NCI-H69 (cell line): ENCODE measurements at regions not wholly inside any gene's neighbourhood (a gene's known extent, or its start where the extent isn't known, plus 50 kb on each side); places are given as distances from the start of the nearest gene placed in this dataset.

Source experiments
- DNase-seq: peaks from one replicate; lab custom pipeline; 2025; lab: John Stamatoyannopoulos, UW

- DNase-seq, result peak; percentile 46
Measured at GRCh38 chr9:79387101-79387835, 184.5 kb upstream of the TLE4 start.

DNA sequence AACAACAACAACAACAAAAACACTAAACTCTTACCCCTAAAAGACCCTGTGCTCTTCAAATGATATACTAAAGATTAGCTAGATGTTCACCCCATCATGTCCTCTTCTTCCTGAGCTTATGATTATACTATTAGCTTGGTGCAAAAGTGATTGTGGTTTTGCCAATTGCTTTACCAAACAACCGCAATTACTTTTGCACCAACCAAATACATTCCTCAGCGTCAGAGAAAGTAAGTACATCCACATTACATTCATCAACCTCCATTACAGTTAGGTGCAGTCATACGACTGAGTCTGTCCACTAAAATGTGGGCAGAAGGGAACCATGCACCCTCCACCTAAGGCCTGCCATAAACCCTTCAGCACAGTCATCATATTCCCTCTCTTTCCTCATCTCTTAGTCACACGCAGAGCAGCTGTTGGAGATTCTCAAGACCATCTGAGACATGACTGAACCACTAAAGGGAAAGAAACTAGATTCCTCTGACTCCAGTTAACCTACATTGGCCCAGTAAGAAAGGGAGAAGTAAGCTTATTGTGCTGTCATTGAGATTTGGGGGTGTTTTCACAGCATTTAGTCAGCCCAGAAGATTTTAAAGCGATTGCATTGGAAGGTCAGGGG lies 181.6 kb upstream of the TLE4 start:
- no peak for DNase-seq

- no peak for DNase-seq
Measured at GRCh38 chr9:79390781-79391770, 180.7 kb upstream of the TLE4 start.

DNA sequence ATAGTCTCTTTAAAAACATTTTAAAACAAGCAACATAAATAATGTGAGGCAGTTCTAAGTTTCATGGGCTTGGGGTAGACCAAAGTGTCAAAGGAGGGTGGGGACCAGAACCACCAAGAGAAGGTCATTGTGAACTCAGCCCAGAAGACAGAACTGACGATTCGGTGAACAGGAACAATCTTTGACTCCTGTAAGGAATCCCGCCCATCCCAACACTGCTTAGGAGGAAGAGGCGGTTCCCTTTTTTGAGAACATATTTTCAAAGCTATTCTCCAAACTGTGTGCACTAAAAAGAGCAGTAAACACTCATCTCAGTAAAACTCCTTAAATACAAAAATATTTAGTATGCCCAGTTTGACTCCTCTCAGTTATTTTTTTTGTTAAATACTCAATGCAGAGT lies 176.5 kb upstream of the TLE4 start:
- peak; percentile 33 for DNase-seq

DNA sequence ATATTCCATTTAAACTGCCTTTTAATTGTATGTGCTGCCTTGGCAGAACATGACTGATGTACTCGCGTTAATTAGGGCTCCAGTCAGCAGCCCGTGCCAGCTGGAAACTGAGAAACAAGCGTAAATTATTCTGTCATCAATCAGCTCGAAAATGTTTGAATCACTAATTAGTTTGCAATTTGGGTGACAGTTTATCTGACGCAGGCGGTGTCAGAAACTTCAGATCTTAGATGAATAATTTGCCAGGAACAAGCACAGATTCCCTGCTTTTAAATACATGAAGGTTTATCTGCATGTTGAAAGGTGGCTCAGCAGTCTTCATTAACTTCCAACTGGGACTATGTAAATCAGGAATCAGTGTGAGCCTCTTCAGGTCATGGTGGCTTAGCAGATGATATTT lies 176.0 kb upstream of the TLE4 start:
- peak; percentile 97 for DNase-seq

GRCh38 chr9:79396168-79396567 lies 175.6 kb upstream of the TLE4 start:
- DNase-seq, result peak; percentile 54

DNA sequence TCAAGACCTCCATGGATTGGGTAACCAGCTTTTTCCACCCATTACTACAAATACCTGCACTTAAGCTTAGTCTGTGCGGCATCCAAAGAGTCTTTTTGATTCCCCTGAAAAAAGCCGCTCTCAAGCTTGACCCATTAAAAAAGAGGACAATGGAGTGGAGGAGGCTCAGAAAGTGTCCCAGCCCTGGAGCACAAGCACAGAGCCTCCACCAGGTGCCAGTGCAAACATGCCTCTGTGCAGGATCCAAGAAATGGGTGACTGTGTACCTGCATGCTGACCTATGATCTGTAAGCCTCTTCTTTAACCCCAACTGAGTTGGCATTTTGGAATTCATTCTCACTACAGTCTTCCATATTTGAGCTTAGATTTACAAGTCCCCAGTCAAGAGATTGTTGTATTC lies 168.3 kb upstream of the TLE4 start:
- no peak for DNase-seq

- peak; percentile 45 for DNase-seq
Measured at GRCh38 chr9:79408200-79408599, 163.6 kb upstream of the TLE4 start.

DNA sequence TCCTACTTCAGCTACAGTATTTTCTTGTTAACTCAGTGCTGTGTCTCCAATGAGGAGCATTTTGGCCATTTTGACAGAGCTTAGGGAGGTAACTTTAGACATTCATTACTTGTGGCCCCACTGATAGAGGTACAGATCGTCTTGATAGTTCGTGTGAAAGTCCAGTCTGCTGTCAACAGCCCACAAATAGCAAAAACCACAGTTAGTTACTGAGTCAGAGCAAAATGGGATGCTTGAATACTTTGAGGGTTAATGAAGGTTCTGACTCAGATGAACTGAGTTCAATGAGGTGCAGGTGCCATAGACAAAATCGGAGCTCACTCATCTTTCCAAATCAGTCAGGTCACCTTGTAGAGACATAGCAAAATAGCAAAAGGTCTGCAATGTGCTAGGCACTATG lies 163.1 kb upstream of the TLE4 start:
- no peak for DNase-seq

DNA sequence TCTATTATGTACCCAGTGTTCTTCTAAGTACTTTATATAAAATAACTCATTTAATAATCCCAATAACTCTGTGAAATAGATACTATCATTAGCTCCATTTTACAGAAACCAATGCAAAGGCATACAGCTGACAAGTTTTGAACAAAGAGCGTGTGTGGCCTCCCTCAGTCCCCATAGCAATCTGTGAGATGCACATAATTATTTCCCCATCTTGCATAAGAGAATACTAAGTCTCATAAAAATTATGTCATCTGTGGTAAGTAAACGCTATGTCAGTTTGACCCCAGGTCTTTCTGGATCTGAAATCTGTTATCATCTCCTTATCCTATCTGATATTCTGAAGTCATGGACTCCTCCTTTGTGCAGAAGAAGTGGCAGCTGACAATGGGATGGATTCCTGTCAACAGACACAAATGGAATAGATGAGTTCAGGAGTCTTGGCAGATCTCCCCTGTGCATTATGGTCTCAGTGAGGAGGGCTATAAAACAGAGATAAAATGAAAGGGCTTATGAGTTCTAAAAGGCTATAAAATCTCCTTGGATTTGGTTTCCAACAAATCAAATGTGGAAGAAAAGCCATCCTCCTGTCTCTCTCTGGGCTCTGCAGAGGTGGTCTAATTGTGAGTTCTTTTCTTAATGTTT lies 162.5 kb upstream of the TLE4 start:
- DNase-seq, result no peak

- no peak for DNase-seq
Measured at GRCh38 chr9:79425840-79426239, 145.9 kb upstream of the TLE4 start.

GRCh38 chr9:79428422-79428821 lies 143.3 kb upstream of the TLE4 start:
- no peak for DNase-seq

GRCh38 chr9:79430619-79431018 lies 141.1 kb upstream of the TLE4 start:
- DNase-seq, result peak; percentile 20

DNA sequence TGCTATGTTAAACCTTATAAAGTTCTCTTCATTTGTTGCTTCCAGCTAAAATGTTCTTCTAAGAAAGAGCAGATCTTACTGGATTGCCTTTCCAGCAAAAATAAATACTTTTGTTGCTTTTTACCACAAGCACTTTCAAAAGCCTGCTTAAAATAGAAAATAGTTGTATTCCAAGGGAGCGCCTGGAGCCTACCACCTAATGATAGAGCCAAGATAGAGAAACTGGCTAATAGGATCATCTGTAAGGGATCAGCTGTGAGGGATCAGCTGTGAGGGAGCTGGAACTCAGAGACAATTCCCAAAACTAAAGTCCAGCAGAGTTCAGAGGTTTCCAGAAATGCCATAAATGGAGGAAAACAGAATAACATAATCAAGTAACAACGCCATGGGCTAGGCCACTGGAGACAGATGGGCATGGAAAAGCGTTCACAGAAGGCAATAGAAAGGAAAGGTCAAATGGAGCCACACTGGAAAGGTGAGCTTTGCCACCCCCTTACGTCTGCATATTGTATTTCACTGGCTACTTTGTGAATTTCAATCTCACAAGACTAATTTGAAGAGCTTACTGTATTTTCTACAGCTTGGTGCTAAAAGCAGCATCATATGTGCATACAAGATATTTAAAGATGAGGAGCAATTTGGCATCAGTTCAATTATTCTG lies 140.6 kb upstream of the TLE4 start:
- peak; percentile 57 for DNase-seq

DNA sequence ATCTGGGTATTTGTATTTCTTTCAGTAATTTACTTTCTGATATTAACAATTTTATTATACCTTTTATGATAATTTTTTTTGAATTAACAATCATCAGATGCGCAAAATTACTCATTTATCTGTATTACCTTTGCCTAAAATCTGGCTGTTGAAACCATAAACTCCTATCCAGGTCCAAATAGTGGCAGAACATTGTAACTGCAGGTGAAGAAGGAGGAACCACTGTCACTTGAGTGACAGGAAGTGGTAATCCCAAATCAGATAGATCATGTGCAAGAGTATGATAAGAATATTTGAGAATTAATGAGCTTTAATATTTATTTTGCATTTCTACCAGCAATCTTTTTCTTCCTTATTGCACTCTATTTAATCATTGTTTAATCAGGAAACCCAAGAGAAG lies 139.3 kb upstream of the TLE4 start:
- peak; percentile 18 for DNase-seq

- no peak for DNase-seq
Measured at GRCh38 chr9:79433703-79434102, 138.1 kb upstream of the TLE4 start.

DNA sequence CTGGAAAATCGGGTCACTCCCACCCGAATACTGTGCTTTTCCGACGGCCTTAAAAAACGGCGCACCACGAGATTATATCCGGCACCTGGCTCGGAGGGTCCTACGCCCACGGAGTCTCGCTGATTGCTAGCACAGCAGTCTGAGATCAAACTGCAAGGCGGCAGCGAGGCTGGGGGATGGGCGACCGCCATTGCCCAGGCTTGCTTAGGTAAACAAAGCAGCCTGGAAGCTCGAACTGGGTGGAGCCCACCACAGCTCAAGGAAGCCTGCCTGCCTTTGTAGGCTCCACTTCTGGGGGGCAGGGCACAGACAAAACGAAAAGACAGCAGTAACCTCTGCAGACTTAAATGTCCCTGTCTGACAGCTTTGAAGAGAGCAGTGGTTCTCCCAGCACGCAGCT lies 132.5 kb upstream of the TLE4 start:
- DNase-seq, result peak; percentile 53

- peak; percentile 49 for DNase-seq
Measured at GRCh38 chr9:79446523-79447307, 125.0 kb upstream of the TLE4 start.

DNA sequence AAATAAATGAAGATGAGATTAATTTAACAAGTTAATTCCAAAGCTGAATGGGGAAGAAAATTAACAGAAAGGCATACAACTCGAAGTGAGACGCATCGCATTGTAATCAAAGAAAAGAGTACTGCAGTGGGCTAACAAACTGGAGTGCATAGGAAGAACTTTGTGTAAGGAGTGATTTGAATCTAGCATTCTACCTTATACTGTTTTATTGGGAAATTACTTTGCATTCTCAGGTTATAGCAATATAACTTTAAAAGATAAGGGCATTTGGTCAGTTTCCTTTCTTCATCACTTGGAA lies 124.5 kb upstream of the TLE4 start:
- DNase-seq, result no peak

DNA sequence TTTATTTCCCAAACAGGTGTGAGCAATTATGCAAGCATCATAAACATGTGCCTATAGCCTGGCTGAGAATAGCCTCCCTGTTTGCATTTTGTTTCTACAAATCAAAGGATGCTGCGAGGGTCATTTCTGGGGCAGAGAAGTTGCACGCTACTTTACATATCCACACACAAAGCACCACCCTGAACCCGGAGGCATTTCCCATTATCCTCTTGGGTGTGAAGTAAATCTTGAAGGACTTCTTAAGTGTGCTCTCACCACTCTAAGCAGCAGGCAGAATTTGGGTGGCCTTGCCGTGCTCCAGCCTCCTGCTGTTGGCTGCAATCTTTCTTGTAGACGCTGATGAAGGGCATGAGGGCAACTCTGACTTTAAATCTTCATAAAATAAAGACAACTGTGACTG lies 124.0 kb upstream of the TLE4 start:
- DNase-seq, result peak; percentile 40

DNA sequence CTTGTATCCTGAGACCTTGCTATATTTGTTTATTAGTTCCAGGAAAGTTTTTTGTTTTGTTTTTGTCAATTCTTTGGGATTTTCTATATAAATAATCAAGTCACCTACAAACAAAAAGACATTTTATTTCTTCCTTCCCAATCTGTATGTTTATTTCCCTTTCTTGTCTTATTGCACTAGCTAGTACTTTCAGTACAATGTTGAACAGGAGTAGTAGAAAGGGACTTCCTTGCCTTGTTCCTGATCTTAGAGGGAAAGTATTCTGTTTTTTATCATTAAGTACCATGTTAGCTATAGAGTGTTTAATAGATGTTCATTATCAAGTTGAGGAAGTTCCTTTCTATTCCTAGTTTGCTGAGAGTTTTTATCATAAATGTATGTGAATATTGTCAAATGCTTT lies 119.5 kb upstream of the TLE4 start:
- no peak for DNase-seq
